H1 (cell line): ENCODE measurements at regions not wholly inside any gene's neighbourhood (a gene's known extent, or its start where the extent isn't known, plus 50 kb on each side); places are given as distances from the start of the nearest gene placed in this dataset.

ENCODE experiments used
- CTCF ChIA-PET: fragments of 300-600 bp; sonication (Branson Sonifier 250); formaldehyde crosslinking; loops from one replicate; lab custom pipeline; 2021; ENCODE audit not compliant: partially characterized antibody; lab: Charles Lee
- POLR2A ChIA-PET: fragments of 300-600 bp; sonication (Branson Sonifier 250); formaldehyde crosslinking; loops from one replicate; lab custom pipeline; 2021; ENCODE audit warnings: inconsistent platforms; ENCODE audit not compliant: partially characterized antibody; lab: Charles Lee
- DNase-seq, 2 experiments: peaks; one replicate each; pipeline versions ENCODE4 v3.0.0 to v3.0.0-alpha.2; 2010 to 2022; ENCODE audit warnings: low spot score in 2 of 2, low read depth in 1 of 2, mixed read lengths in 1 of 2
- FAIRE-seq: peaks from 2 replicates; lab custom pipeline; 2011; peaks lifted over from hg19 to GRCh38; lab: Jason Lieb, UNC
- H2AFZ ChIP-seq: 2 replicates; pipeline ENCODE4 v1.8.1; 2012; ENCODE audit warnings: low read length, inconsistent platforms
- H2AK5ac ChIP-seq: 2 replicates; pipeline ENCODE4 v1.6.1; 2013; ENCODE audit warnings: low read depth, low read length
- H2BK120ac ChIP-seq: replicated peaks from 2 replicates; pipeline ENCODE3; 2013; ENCODE audit warnings: low read depth, low read length, inconsistent platforms
- H2BK12ac ChIP-seq: 2 replicates; pipeline ENCODE4 v1.6.1; 2013; ENCODE audit warnings: low read depth, low read length
- H2BK15ac ChIP-seq: 2 replicates; pipeline ENCODE4 v1.6.1; 2013; ENCODE audit warnings: low read length
- H2BK20ac ChIP-seq: 2 replicates; pipeline ENCODE4 v1.6.1; 2013; ENCODE audit warnings: low read length
- H2BK5ac ChIP-seq: 2 replicates; pipeline ENCODE4 v1.6.1; 2013; ENCODE audit warnings: low read depth, low read length
- H3K14ac ChIP-seq: 2 replicates; pipeline ENCODE4 v1.6.1; 2013; ENCODE audit warnings: inconsistent platforms; ENCODE audit not compliant: insufficient read length
- H3K18ac ChIP-seq: 2 replicates; pipeline ENCODE4 v1.6.1; 2013; ENCODE audit warnings: low read length; ENCODE audit errors: extremely low read depth
- H3K23ac ChIP-seq: 2 replicates; pipeline ENCODE4 v1.6.1; 2013; ENCODE audit warnings: inconsistent platforms; ENCODE audit not compliant: insufficient read length
- H3K23me2 ChIP-seq: 2 replicates; pipeline ENCODE4 v1.6.1; 2013; ENCODE audit warnings: low read depth, low read length
- H3K27ac ChIP-seq: 2 replicates; pipeline ENCODE4 v1.6.1; 2011; ENCODE audit warnings: low read depth, low read length, inconsistent platforms
- H3K27me3 ChIP-seq, 4 experiments: replicated peaks in 1 of 4; 1 replicate in 1 of 4; 2 replicates in 3 of 4; pipeline versions ENCODE4 v1.6.1 to v1.8.1; 2011 to 2013; ENCODE audit warnings: low read length in 3 of 4, mild to moderate bottlenecking in 3 of 4, inconsistent platforms in 2 of 4, mixed read lengths in 2 of 4, moderate library complexity in 1 of 4; ENCODE audit not compliant: control insufficient read depth in 3 of 4, insufficient read depth in 3 of 4; ENCODE audit errors: extremely low read depth in 1 of 4
- H3K36me3 ChIP-seq, 4 experiments: 2 replicates each; pipeline versions ENCODE4 v1.6.1 to v1.8.1; 2011 to 2013; ENCODE audit warnings: mild to moderate bottlenecking in 4 of 4, low read length in 3 of 4, moderate library complexity in 2 of 4, control low read depth in 1 of 4, inconsistent platforms in 1 of 4; ENCODE audit not compliant: insufficient read depth in 4 of 4, control insufficient read depth in 2 of 4
- H3K4ac ChIP-seq: replicated peaks from 2 replicates; pipeline ENCODE3; 2013; ENCODE audit warnings: low read length, low read depth, mixed read lengths, inconsistent platforms; ENCODE audit not compliant: insufficient read length
- H3K4me1 ChIP-seq, 4 experiments: replicated peaks in 1 of 4; 1 replicate in 1 of 4; 2 replicates in 3 of 4; pipeline versions ENCODE4 v1.6.1 to v1.8.1; 2011 to 2013; ENCODE audit warnings: low read length in 3 of 4, inconsistent platforms in 2 of 4, mixed read lengths in 1 of 4; ENCODE audit not compliant: insufficient read depth in 4 of 4, control insufficient read depth in 3 of 4
- H3K4me2 ChIP-seq, 2 experiments: 2 replicates each; pipeline versions ENCODE4 v1.6.1 to v1.8.1; 2011 to 2013; ENCODE audit warnings: low read depth in 2 of 2, low read length in 2 of 2, control low read depth in 1 of 2, inconsistent platforms in 1 of 2, mild to moderate bottlenecking in 1 of 2; ENCODE audit not compliant: insufficient read depth in 1 of 2
- H3K4me3 ChIP-seq, 4 experiments: fragments of 200-600, 300-600 bp in 1 of 4; sonication (generic), shearing (Covaris generic), sonication (Bioruptor Twin) in 1 of 4; 2 replicates each; pipeline versions ENCODE4 v1.5.1 to v1.8.1; 2011 to 2016; ENCODE audit warnings: low read length in 4 of 4, low read depth in 3 of 4, control low read depth in 2 of 4, inconsistent platforms in 2 of 4, mild to moderate bottlenecking in 2 of 4, mixed read lengths in 1 of 4, moderate library complexity in 1 of 4; ENCODE audit not compliant: insufficient read depth in 2 of 4; ENCODE audit errors: extremely low read depth in 1 of 4
- H3K56ac ChIP-seq: replicated peaks from 2 replicates; pipeline ENCODE3; 2013; ENCODE audit warnings: low read depth, mild to moderate bottlenecking, mixed read lengths, low read length, inconsistent platforms; ENCODE audit not compliant: insufficient read length
- H3K79me1 ChIP-seq: 2 replicates; pipeline ENCODE4 v1.6.1; 2013; ENCODE audit warnings: low read depth, low read length, control low read depth
- H3K79me2 ChIP-seq, 2 experiments: 2 replicates each; pipeline versions ENCODE4 v1.6.1 to v1.8.1; 2012 to 2013; ENCODE audit warnings: low read length in 2 of 2, mild to moderate bottlenecking in 2 of 2, inconsistent platforms in 1 of 2; ENCODE audit not compliant: insufficient read depth in 2 of 2, control insufficient read depth in 1 of 2
- H3K9ac ChIP-seq, 4 experiments: replicated peaks in 1 of 4; 1 replicate in 1 of 4; 2 replicates in 3 of 4; pipeline versions ENCODE4 v1.6.1 to v1.8.1; 2011 to 2013; ENCODE audit warnings: low read depth in 3 of 4, low read length in 3 of 4, control low read depth in 2 of 4, mild to moderate bottlenecking in 2 of 4, moderate library complexity in 2 of 4, inconsistent platforms in 1 of 4; ENCODE audit errors: extremely low read depth in 1 of 4
- H3K9me3 ChIP-seq, 2 experiments: 2 replicates each; pipeline versions ENCODE4 v1.6.1 to v1.8.1; 2012 to 2013; ENCODE audit warnings: mild to moderate bottlenecking in 2 of 2, moderate library complexity in 2 of 2, control low read depth in 1 of 2, inconsistent platforms in 1 of 2, low read depth in 1 of 2, low read length in 1 of 2, mixed read lengths in 1 of 2; ENCODE audit not compliant: insufficient read depth in 2 of 2
- H4K20me1 ChIP-seq, 2 experiments: replicated peaks in 1 of 2; 2 replicates each; pipeline versions ENCODE3 to v1.8.1; 2011 to 2013; ENCODE audit warnings: inconsistent platforms in 2 of 2, low read length in 2 of 2, mild to moderate bottlenecking in 1 of 2; ENCODE audit not compliant: insufficient read depth in 2 of 2, control insufficient read depth in 1 of 2
- H4K5ac ChIP-seq: 2 replicates; pipeline ENCODE4 v1.6.1; 2013; ENCODE audit warnings: low read length, low read depth, mixed read lengths, inconsistent platforms; ENCODE audit not compliant: insufficient read length
- H4K8ac ChIP-seq: 2 replicates; pipeline ENCODE4 v1.8.0; 2013; ENCODE audit warnings: mild to moderate bottlenecking, moderate library complexity, low read length, inconsistent platforms; ENCODE audit not compliant: insufficient read depth; ENCODE audit errors: extremely low read depth
- H4K91ac ChIP-seq: replicated peaks from 2 replicates; pipeline ENCODE3; 2013; ENCODE audit warnings: low read length, mixed read lengths, inconsistent platforms; ENCODE audit not compliant: insufficient read length
- CHD2 ChIP-seq: IDR thresholded peaks from 2 replicates; pipeline ENCODE4 v1.6.1; 2012; ENCODE audit warnings: low read length, improper control_type of control experiment
- EP300 ChIP-seq, 2 experiments: IDR thresholded peaks; 1 replicate in 1 of 2; 2 replicates in 1 of 2; pipeline ENCODE4 v1.6.1; 2011 to 2012; ENCODE audit warnings: low read depth in 2 of 2, low read length in 2 of 2, mild to moderate bottlenecking in 2 of 2, borderline replicate concordance in 1 of 2, inconsistent platforms in 1 of 2, moderate library complexity in 1 of 2
- GTF2F1 ChIP-seq: IDR thresholded peaks from 2 replicates; pipeline ENCODE4 v1.6.1; 2012; ENCODE audit warnings: low read depth, low read length, improper control_type of control experiment, borderline replicate concordance
- NRF1 ChIP-seq: IDR thresholded peaks from 2 replicates; pipeline ENCODE4 v1.6.1; 2011; ENCODE audit warnings: mild to moderate bottlenecking, low read depth, low read length, improper control_type of control experiment
- RFX5 ChIP-seq: IDR thresholded peaks from 2 replicates; pipeline ENCODE4 v1.6.1; 2011; ENCODE audit warnings: low read depth, low read length, improper control_type of control experiment, borderline replicate concordance
- SIRT6 ChIP-seq: IDR thresholded peaks from one replicate; pipeline ENCODE4 v1.7.1; 2012; ENCODE audit warnings: low read length, inconsistent platforms
- SP2 ChIP-seq: IDR thresholded peaks from 2 replicates; pipeline ENCODE4 v1.6.1; 2012; ENCODE audit warnings: mild to moderate bottlenecking, low read length, inconsistent platforms
- SRF ChIP-seq: IDR thresholded peaks from 2 replicates; pipeline ENCODE4 v1.6.1; 2011; ENCODE audit warnings: mild to moderate bottlenecking, low read depth, low read length, moderate library complexity
- TBP ChIP-seq: IDR thresholded peaks from 2 replicates; pipeline ENCODE4 v1.6.1; 2011; ENCODE audit warnings: low read depth, low read length, improper control_type of control experiment
- TEAD4 ChIP-seq: IDR thresholded peaks from 2 replicates; pipeline ENCODE4 v1.6.1; 2012; ENCODE audit warnings: low read depth, low read length, inconsistent platforms, mixed read lengths
- ZNF274 ChIP-seq: IDR thresholded peaks from 2 replicates; pipeline ENCODE4 v1.7.0; 2012; ENCODE audit warnings: low read length, borderline replicate concordance; ENCODE audit errors: extremely low read depth
- TF ChIP-seq, protein P1 (sequence below): IDR thresholded peaks from 2 replicates; pipeline ENCODE4 v1.6.1; 2012; ENCODE audit warnings: inconsistent platforms
- TF ChIP-seq, protein P2 (sequence below): IDR thresholded peaks from 2 replicates; pipeline ENCODE4 v1.6.1; 2011; ENCODE audit warnings: low read length, improper control_type of control experiment

DNA sequence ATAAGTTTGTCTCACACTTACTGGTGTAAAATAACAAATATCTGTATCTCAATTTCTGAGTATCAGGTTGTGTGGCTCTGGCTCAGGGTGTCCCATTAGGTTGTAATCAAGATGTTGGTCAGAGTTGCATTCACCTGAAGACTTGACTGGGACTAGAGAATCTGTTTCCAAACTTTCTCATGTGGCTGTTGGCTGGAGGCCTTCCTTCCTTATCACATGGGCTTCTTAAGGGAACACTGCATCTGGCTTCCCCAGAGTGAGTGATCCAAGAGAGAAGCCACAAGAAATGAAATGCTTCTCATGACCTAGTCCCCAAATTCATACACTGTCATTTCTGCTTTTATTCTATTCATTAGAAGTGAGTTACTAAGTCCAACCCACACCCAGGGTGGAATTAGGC is 568.4 kb upstream of the CAMK1G start:
- H3K27me3 ChIP-seq, result no peaks in the 10 kb centered on the region
- no peak overlapping the region for H3K4ac ChIP-seq
- ChIA-PET CTCF (interaction anchor here (0.7 kb wide), 1 partner anchor 50 kb away, joined by 3 read pairs; no protein-coding TSS in a partner anchor), POLR2A (no interaction called here)
- H3K56ac ChIP-seq, result no peak overlapping the region
- no peak overlapping the region for H2AFZ ChIP-seq
- no peak overlapping the region for H2BK120ac ChIP-seq
- H3K27ac ChIP-seq, result no peak overlapping the region
- H3K9me3 ChIP-seq, result peaks cover 5 to 9% of the 10 kb centered on the region in 2 experiments
- no peak for TF ChIP-seq SRF
- no peak for TF ChIP-seq NRF1
- TF ChIP-seq, protein P1, sequence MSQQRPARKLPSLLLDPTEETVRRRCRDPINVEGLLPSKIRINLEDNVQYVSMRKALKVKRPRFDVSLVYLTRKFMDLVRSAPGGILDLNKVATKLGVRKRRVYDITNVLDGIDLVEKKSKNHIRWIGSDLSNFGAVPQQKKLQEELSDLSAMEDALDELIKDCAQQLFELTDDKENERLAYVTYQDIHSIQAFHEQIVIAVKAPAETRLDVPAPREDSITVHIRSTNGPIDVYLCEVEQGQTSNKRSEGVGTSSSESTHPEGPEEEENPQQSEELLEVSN, result no peak
- TF ChIP-seq, protein P2, sequence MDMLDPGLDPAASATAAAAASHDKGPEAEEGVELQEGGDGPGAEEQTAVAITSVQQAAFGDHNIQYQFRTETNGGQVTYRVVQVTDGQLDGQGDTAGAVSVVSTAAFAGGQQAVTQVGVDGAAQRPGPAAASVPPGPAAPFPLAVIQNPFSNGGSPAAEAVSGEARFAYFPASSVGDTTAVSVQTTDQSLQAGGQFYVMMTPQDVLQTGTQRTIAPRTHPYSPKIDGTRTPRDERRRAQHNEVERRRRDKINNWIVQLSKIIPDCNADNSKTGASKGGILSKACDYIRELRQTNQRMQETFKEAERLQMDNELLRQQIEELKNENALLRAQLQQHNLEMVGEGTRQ, result no peak
- no peak for TF ChIP-seq CHD2
- no peak for TF ChIP-seq RFX5
- no peak for TF ChIP-seq TBP
- TF ChIP-seq SIRT6, result no peak
- TF ChIP-seq ZNF274, result no peak
- TF ChIP-seq SP2, result no peak
- no peak for TF ChIP-seq EP300 (IDR thresholded peaks at IDR 0.05; ENCODE audit: borderline replicate concordance in 1 of 2, low read depth in 2 of 2, low read length in 2 of 2)
- TF ChIP-seq TEAD4, result no peak
- TF ChIP-seq GTF2F1, result no peak
- FAIRE-seq, result no peak
- no peaks in the 10 kb centered on the region for H3K4me1 ChIP-seq
- H3K18ac ChIP-seq, result no peak overlapping the region
- no peak overlapping the region for H3K4me2 ChIP-seq
- no peaks in the 10 kb centered on the region for H3K79me1 ChIP-seq
- H3K36me3 ChIP-seq, result no peaks in the 10 kb centered on the region
- no peak overlapping the region for H2BK12ac ChIP-seq
- H3K23ac ChIP-seq, result no peak overlapping the region
- no peak overlapping the region for H4K5ac ChIP-seq
- H4K8ac ChIP-seq, result no peak overlapping the region
- H3K4me3 ChIP-seq, result no peak overlapping the region
- H3K79me2 ChIP-seq, result no peaks in the 10 kb centered on the region
- H3K14ac ChIP-seq, result no peak overlapping the region
- H2AK5ac ChIP-seq, result no peak overlapping the region
- H2BK5ac ChIP-seq, result no peak overlapping the region
- no peaks in the 10 kb centered on the region for H3K23me2 ChIP-seq
- no peaks in the 10 kb centered on the region for H4K20me1 ChIP-seq
- H2BK15ac ChIP-seq, result no peak overlapping the region
- no peak for DNase-seq
- H3K9ac ChIP-seq, result no peak overlapping the region
- no peak overlapping the region for H4K91ac ChIP-seq
- H2BK20ac ChIP-seq, result no peak overlapping the region
